Prostate gland (tissue), 2 donors: ENCODE measurements at regions not wholly inside any gene's neighbourhood (a gene's known extent, or its start where the extent isn't known, plus 50 kb on each side); places are given as distances from the start of the nearest gene placed in this dataset.
"Not testable (repeated sequence)": the region's sequence is repeated elsewhere in the genome, so short reads cannot be mapped to it uniquely, and the experiment has no call there.

Experiments used
- DNase-seq: peaks from one replicate; pipeline ENCODE4 v3.0.0-alpha.2; 2019; ENCODE audit warnings: low spot score
- H3K27ac ChIP-seq, 2 donors: fragments of 200-600 bp; sonication (generic); 2 replicates each; pipeline ENCODE4 v1.5.1; 2017 to 2019
- H3K27me3 ChIP-seq: fragments of 200-600 bp; sonication (generic); replicated peaks from 2 replicates; pipeline ENCODE4 v1.5.1; 2019; ENCODE audit not compliant: insufficient read depth
- H3K36me3 ChIP-seq, 2 donors: fragments of 200-600 bp; sonication (generic); 1 replicate in 1 of 2; 2 replicates in 1 of 2; pipeline versions ENCODE4 v1.5.1 to v1.8.1; 2017 to 2019
- H3K4me1 ChIP-seq: fragments of 200-600 bp; sonication (generic); replicated peaks from 2 replicates; pipeline ENCODE4 v1.5.1; 2019
- H3K4me3 ChIP-seq, 2 donors: fragments of 200-600 bp; sonication (generic); 2 replicates each; pipeline ENCODE4 v1.5.1; 2017 to 2019
- H3K9me3 ChIP-seq: fragments of 200-600 bp; sonication (generic); 2 replicates; pipeline ENCODE4 v1.5.1; 2017
- POLR2A ChIP-seq: fragments of 450-650 bp; IDR thresholded peaks from one replicate; pipeline ENCODE4 v1.6.1; 2016; ENCODE audit warnings: antibody characterized with exemption, mild to moderate bottlenecking
- POLR2AphosphoS5 ChIP-seq: sonication (generic); formaldehyde crosslinking; IDR thresholded peaks from one replicate; pipeline ENCODE4 v1.6.1; 2017; ENCODE audit warnings: antibody characterized with exemption
- WGBS: methylation state at CpG from one replicate; pipeline ENCODE4 v1.1.5; 2018; 5-methylcytosine and 5-hydroxymethylcytosine counted together
- intact Hi-C: fragments of 100-400 bp; cut with DNase I; formaldehyde crosslinking; loops from one replicate; pipeline ENCODE4 v1.14.2; 2022
- TF ChIP-seq, protein P1 (sequence below), 4 experiments: fragments of 200-600 bp in 2 of 4; fragments of 450-650 bp in 2 of 4; sonication (generic) in 2 of 4; IDR thresholded peaks; 1 replicate in 3 of 4; 2 replicates in 1 of 4; pipeline ENCODE4 v1.5.1; 2016 to 2019; ENCODE audit warnings: antibody characterized with exemption in 4 of 4, mild to moderate bottlenecking in 2 of 4, moderate library complexity in 2 of 4

DNA sequence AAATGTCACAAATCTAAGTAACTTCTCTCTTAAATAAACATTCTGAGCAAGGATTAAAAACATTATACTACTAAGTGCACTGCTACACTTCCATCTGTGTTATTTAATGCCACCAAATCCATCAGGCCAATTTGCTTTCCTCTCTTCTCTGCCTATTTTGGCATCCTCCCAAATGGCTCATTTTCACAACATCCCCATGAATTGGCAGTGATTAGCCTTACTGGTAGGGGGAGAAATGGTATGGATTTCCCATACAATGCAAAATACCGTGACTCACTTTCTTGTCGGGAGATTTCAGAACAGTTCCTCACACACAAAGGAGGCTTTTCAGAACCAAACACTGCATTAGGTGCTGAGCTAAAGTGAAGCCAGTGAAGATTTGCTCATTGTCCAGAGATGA lies 195.7 kb downstream of the MIS18A start:
- DNase-seq: no peak
- Histone ChIP-seq H3K4me3 (no peak overlapping the region), H3K36me3 (no peaks in the 10 kb centered on the region), H3K9me3 (no peaks in the 10 kb centered on the region), H3K27ac (no peak overlapping the region), H3K4me1 (no peaks in the 10 kb centered on the region), H3K27me3 (no peaks in the 10 kb centered on the region)
- no peak for TF ChIP-seq POLR2A
- no peak for TF ChIP-seq POLR2AphosphoS5
- TF ChIP-seq, protein P1, sequence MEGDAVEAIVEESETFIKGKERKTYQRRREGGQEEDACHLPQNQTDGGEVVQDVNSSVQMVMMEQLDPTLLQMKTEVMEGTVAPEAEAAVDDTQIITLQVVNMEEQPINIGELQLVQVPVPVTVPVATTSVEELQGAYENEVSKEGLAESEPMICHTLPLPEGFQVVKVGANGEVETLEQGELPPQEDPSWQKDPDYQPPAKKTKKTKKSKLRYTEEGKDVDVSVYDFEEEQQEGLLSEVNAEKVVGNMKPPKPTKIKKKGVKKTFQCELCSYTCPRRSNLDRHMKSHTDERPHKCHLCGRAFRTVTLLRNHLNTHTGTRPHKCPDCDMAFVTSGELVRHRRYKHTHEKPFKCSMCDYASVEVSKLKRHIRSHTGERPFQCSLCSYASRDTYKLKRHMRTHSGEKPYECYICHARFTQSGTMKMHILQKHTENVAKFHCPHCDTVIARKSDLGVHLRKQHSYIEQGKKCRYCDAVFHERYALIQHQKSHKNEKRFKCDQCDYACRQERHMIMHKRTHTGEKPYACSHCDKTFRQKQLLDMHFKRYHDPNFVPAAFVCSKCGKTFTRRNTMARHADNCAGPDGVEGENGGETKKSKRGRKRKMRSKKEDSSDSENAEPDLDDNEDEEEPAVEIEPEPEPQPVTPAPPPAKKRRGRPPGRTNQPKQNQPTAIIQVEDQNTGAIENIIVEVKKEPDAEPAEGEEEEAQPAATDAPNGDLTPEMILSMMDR (IDR thresholded peaks at IDR 0.05): no peak
- intact Hi-C loops: no loop called here
- 36% methylated on average over 2 of the region's 2 CpGs for whole genome bisulfite sequencing

DNA sequence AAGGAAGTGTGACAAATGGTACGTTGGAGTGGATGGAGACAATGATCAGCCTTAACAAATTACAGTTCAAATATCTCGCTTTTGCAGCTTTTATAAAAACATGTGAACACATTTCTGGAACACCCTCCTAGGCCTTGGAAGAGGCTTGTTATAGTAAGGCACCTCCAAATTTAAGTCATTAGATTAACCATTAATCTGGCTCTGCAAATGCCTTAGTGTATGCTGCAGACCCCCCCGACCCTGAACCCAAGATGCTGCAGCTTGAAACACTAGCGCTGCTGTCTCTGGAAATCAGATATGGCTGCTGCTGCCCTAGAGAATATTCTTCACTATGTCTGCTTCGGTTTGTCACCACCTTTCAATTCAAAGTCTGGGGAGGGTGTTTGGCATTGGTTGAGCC lies 196.4 kb downstream of the MIS18A start:
- no peak overlapping the region for H3K4me3 ChIP-seq
- H3K27ac ChIP-seq: no peak overlapping the region
- TF ChIP-seq, protein P1 (IDR thresholded peaks at IDR 0.05): no peak
- TF ChIP-seq POLR2A (no peak), POLR2AphosphoS5 (no peak)
- H3K4me1 ChIP-seq: no peaks in the 10 kb centered on the region
- H3K36me3 ChIP-seq: no peaks in the 10 kb centered on the region
- no peak for DNase-seq
- no peaks in the 10 kb centered on the region for H3K27me3 ChIP-seq
- H3K9me3 ChIP-seq: no peaks in the 10 kb centered on the region
- WGBS: 64% methylated on average over 5 of the region's 5 CpGs
- intact Hi-C loops: no loop called here

- Histone ChIP-seq H3K9me3 (no peaks in the 10 kb centered on the region), H3K36me3 (no peaks in the 10 kb centered on the region), H3K4me1 (no peaks in the 10 kb centered on the region), H3K27me3 (no peaks in the 10 kb centered on the region), H3K27ac (no peak overlapping the region), H3K4me3 (no peak overlapping the region)
- 89% methylated on average over 6 of the region's 6 CpGs for WGBS
- no peak for DNase-seq
- TF ChIP-seq POLR2AphosphoS5 (no peak), POLR2A (no peak)
- TF ChIP-seq, protein P1 (IDR thresholded peaks at IDR 0.05): no peak
- intact Hi-C loops: no loop called here
These were observed 200.8 kb downstream of the HUNK start for GRCh38 chr21:32073593-32073992.

- WGBS: 96% methylated on average over 6 of the region's 6 CpGs
- intact Hi-C loops: no loop called here
- Histone ChIP-seq H3K36me3 (no peaks in the 10 kb centered on the region), H3K4me1 (no peaks in the 10 kb centered on the region), H3K27me3 (no peaks in the 10 kb centered on the region), H3K4me3 (no peak overlapping the region), H3K27ac (no peak overlapping the region), H3K9me3 (no peaks in the 10 kb centered on the region)
- TF ChIP-seq, protein P1 (IDR thresholded peaks at IDR 0.05): no peak
- TF ChIP-seq POLR2AphosphoS5 (no peak), POLR2A (no peak)
- DNase-seq: no peak
These were observed 200.4 kb downstream of the HUNK start for GRCh38 chr21:32073190-32073589.

DNA sequence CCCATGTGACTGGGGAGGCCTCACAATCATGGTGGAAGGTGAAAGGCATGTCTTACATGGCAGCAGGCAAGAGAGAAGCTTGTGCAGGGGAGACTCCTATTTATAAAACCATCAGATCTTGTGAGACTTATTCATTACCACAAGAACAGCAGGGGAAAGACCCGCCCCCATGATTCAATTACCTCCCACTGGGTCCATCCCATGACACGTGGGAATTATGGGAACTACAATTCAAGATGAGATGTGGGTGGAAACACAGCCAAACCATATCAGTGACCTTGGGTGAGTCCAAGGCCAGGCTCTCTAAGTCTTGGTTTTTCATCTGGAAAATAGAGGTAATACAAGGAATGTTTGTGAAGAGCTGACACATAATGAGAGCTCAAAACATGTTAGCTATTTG lies 198.8 kb downstream of the HUNK start:
- H3K9me3 ChIP-seq, H3K36me3 ChIP-seq, H3K27me3 ChIP-seq, H3K4me3 ChIP-seq, H3K4me1 ChIP-seq, intact Hi-C loops, H3K27ac ChIP-seq, DNase-seq: not testable (repeated sequence)
- WGBS: 70% methylated on average over 2 of the region's 2 CpGs
